Upper lobe of left lung (tissue), 4 donors: ENCODE measurements at regions not wholly inside any gene's neighbourhood (a gene's known extent, or its start where the extent isn't known, plus 50 kb on each side); places are given as distances from the start of the nearest gene placed in this dataset.

Source experiments
- POLR2A ChIP-seq, 4 donors: fragments of 450-650 bp; IDR thresholded peaks; one replicate each; pipeline ENCODE4 v1.5.1; 2016 to 2017; ENCODE audit warnings: antibody characterized with exemption in 4 of 4, mild to moderate bottlenecking in 2 of 4
- POLR2AphosphoS5 ChIP-seq, 2 donors: sonication (generic); formaldehyde crosslinking; IDR thresholded peaks; one replicate each; pipeline ENCODE4 v1.5.1; 2017; ENCODE audit warnings: antibody characterized with exemption in 2 of 2
- TF ChIP-seq, protein P1 (sequence below), 6 experiments: fragments of 450-650 bp in 4 of 6; fragments of 200-600 bp in 2 of 6; sonication (generic) in 2 of 6; IDR thresholded peaks; one replicate each; pipeline ENCODE4 v1.5.1; 2016 to 2019; ENCODE audit warnings: antibody characterized with exemption in 6 of 6

DNA sequence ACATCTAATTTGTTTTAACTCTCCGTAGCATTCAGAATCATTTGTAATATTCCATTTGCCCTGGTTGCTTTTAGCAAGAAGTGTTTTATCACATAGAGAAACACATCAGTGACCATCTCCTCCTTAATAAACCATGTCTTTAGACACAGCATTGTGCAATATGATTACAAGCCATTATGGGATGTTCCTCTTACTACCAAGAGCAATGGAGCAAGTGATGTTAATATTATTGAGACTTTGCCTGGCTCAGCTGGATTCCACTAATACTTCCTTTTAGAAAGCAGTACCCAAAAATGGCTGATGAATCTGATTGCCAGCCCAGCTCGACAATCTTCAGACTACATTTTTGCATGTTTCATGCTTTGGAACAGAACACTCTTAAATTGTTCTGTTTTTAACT lies 364.2 kb downstream of the OSTF1 start:
- TF ChIP-seq, protein P1, sequence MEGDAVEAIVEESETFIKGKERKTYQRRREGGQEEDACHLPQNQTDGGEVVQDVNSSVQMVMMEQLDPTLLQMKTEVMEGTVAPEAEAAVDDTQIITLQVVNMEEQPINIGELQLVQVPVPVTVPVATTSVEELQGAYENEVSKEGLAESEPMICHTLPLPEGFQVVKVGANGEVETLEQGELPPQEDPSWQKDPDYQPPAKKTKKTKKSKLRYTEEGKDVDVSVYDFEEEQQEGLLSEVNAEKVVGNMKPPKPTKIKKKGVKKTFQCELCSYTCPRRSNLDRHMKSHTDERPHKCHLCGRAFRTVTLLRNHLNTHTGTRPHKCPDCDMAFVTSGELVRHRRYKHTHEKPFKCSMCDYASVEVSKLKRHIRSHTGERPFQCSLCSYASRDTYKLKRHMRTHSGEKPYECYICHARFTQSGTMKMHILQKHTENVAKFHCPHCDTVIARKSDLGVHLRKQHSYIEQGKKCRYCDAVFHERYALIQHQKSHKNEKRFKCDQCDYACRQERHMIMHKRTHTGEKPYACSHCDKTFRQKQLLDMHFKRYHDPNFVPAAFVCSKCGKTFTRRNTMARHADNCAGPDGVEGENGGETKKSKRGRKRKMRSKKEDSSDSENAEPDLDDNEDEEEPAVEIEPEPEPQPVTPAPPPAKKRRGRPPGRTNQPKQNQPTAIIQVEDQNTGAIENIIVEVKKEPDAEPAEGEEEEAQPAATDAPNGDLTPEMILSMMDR (IDR thresholded peaks at IDR 0.05) = no peak
- TF ChIP-seq POLR2AphosphoS5 (IDR thresholded peaks at IDR 0.05) (no peak), POLR2A (IDR thresholded peaks at IDR 0.05) (no peak)
